OCI-M2 (cell line): ENCODE measurements at regions not wholly inside any gene's neighbourhood (a gene's known extent, or its start where the extent isn't known, plus 50 kb on each side); places are given as distances from the start of the nearest gene placed in this dataset.

Experiments
- DNase-seq: peaks from one replicate; lab custom pipeline; 2025; ENCODE audit not compliant: unreplicated experiment; lab: John Stamatoyannopoulos, UW

GRCh38 chr4:154107337-154107736 lies 318.5 kb upstream of the SFRP2 start:
- no peak for DNase-seq

GRCh38 chr4:154088741-154089140 lies 299.9 kb upstream of the SFRP2 start:
- DNase-seq: no peak

GRCh38 chr4:154086247-154086646 lies 297.4 kb upstream of the SFRP2 start:
- DNase-seq: no peak

- DNase-seq: no peak
Measured at GRCh38 chr4:154084864-154085263, 296.0 kb upstream of the SFRP2 start.

- DNase-seq: no peak
Measured at GRCh38 chr4:154082760-154083535, 294.1 kb upstream of the SFRP2 start.

DNA sequence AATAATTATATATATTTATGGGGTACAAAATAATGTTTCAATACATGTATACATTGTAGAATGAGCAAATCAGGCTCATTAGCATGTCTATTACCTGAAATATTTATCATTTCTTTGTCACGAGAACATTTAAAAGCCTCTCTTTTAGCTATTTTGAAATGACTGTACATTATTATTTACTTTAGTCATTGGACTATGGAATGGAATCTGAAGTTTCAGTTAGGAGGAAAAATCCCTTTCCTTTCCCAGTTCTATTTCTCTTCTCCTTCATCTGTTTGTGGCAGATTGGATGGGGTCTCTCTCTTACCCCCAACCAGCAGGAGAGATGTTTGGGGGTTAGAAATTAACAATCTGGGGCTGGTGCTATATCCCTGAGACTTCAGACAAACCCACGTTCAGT lies 292.5 kb upstream of the SFRP2 start:
- DNase-seq: no peak

- no peak for DNase-seq
Measured at GRCh38 chr4:154078504-154079350, 289.8 kb upstream of the SFRP2 start.

GRCh38 chr4:154076921-154077320 lies 288.0 kb upstream of the SFRP2 start:
- no peak for DNase-seq

GRCh38 chr4:154073107-154073822 lies 284.4 kb upstream of the SFRP2 start:
- no peak for DNase-seq

GRCh38 chr4:154067786-154068185 lies 278.9 kb upstream of the SFRP2 start:
- no peak for DNase-seq

- DNase-seq: no peak
Measured at GRCh38 chr4:154065368-154065767, 276.5 kb upstream of the SFRP2 start.

DNA sequence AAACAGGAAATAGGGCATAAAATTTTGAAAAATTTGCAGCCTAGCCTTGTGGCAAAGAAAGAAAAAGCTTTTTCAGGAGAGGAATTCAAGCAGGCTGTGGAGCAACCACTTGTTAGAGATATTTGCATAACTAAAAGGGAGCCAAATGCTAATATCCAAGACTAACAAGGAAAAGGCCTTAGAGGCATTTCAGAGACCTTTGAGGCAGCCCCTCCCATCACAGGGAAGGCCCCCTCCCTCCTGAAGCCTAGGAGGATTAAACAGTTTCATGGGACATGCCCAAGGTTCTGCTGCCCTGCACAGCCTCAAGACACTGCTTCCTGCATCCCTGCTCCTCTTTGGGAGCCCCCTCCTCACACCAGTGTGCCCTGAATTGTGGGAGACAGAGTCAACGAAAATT lies 275.4 kb upstream of the SFRP2 start:
- no peak for DNase-seq

- no peak for DNase-seq
Measured at GRCh38 chr4:154049457-154050181, 260.7 kb upstream of the SFRP2 start.

DNA sequence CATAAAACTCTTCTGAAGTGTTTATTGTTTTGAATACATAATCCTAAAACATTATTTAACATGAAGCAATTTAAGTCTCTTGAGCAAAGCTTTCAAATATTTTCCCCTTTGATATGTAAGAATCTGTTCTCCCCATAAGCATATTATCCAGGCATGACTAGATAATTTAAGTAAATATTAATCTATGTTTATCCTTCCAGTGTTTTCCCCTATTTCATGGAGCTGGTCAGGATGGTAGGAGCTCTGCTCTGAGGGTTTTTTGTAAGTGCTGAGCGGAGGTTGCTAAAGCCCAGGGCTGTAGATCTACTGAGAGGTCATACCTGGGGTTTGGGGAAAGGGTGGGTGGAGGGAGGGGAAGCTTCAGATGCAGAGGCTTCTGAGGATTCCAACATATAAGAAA lies 258.9 kb upstream of the SFRP2 start:
- no peak for DNase-seq

- DNase-seq: no peak
Measured at GRCh38 chr4:154044742-154045485, 256.0 kb upstream of the SFRP2 start.

DNA sequence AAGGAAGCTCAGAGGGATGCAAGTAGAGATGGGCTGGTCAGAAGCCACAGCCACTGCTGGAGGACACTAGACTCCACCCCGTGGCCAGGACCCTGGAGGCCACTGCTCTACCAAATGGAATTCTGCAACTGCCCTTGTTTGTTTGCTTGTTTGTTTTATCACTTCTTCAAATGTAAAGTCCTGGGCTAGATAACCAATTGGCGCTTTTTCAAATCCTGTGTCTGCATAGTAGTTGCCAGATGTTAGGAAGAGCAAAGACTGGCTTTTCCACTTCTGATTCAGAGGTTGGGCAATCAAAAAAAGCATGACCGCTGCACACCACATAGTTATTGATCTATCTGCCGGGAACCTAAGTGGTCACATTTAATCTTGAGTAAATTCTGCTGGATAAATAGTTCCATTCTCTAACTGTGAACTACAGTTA lies 255.2 kb upstream of the SFRP2 start:
- no peak for DNase-seq

DNA sequence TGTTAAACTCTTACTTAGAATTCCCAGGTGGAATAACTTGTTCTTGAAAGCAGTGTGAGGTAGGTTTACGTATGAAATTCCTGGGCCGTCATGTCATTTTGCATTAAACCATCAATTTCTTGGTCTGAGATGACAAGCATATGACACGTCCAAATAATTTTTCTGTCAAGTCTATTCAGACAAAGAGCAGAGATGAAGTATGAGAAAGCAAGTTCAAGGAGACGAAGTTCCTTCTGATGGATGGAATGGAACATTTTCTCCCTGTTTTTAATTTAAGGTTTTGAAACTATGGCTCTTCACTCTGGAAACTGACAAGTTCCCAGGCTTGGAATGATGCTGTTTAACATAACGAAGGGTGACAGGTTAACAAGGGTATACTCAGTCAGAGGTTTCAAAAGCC lies 252.8 kb upstream of the SFRP2 start:
- DNase-seq: no peak

DNA sequence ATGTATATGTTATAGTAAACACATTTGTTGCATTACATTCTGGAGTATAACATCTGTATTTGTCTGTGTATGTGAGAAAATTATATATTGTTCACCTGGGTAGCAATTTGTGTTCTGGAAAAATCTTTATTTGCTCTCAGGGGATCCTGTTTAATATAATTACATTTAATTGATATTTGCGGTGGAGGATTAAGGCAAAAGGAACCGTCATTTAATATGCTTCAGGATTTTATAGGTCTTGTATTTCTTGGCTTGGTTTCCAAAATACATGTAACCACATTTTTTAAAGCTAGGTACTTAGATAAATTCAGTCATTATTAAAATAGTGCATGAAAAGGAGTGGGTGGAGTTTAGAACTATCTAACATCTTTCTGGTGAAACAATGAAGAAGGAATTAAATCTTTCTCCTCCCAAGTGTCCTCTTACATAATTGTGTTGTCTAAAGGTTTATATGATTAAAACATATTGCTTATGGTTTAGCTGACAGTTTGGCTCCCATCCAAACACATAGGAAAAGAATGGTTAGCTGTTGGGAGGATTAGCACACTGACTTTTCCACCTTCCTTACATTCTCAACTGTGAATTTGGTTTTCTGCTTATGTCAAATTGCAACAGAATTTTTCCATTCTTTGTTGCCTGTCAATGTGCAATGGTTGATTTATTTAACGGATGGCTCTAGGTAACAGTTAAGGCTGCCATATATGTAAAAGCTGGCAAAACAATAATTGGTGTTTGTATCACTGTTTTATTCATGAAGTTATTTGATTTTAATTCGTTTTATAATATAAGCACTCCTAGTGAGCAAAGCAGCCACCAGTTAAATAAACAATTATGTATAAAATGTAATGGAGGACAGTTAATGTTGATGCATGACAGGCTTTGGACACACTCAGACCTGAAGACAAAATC lies 250.8 kb upstream of the SFRP2 start:
- DNase-seq: no peak

- no peak for DNase-seq
Measured at GRCh38 chr4:154036856-154037255, 248.0 kb upstream of the SFRP2 start.
